ENCODE measurements at regions not wholly inside any gene's neighbourhood (a gene's known extent, or its start where the extent isn't known, plus 50 kb on each side); places are given as distances from the start of the nearest gene placed in this dataset.

- no peak for DNase-seq (ENCODE audit: low read depth in 3 of 3, low spot score in 2 of 3)
Measured at GRCh38 chr4:153131596-153131995, 72.6 kb upstream of the TRIM2 start.

- no peak for DNase-seq (ENCODE audit: low read depth in 3 of 3, low spot score in 2 of 3)
Measured at GRCh38 chr4:153137159-153137558, 67.1 kb upstream of the TRIM2 start.

GRCh38 chr4:153137677-153138630 is 66.3 kb upstream of the TRIM2 start:
- DNase-seq (ENCODE audit: low read depth in 3 of 3, low spot score in 2 of 3) = no peak

GRCh38 chr4:153138736-153139135 is 65.5 kb upstream of the TRIM2 start:
- DNase-seq (ENCODE audit: low read depth in 3 of 3, low spot score in 2 of 3) = no peak

- no peak for DNase-seq (ENCODE audit: low read depth in 3 of 3, low spot score in 2 of 3)
Measured at GRCh38 chr4:153140294-153140693, 63.9 kb upstream of the TRIM2 start.

GRCh38 chr4:153141238-153141637 is 63.0 kb upstream of the TRIM2 start:
- no peak for DNase-seq (ENCODE audit: low read depth in 3 of 3, low spot score in 2 of 3)

- peak; percentile 48 to 74 (median 62) for DNase-seq (ENCODE audit: low read depth in 3 of 3, low spot score in 2 of 3)
Measured at GRCh38 chr4:153142700-153143438, 61.4 kb upstream of the TRIM2 start.

GRCh38 chr4:153143527-153144348 is 60.5 kb upstream of the TRIM2 start:
- peak; percentile 33 to 40 (median 37) for DNase-seq (ENCODE audit: low read depth in 3 of 3, low spot score in 2 of 3)

- no peak for DNase-seq (ENCODE audit: low read depth in 3 of 3, low spot score in 2 of 3)
Measured at GRCh38 chr4:153146031-153146430, 58.2 kb upstream of the TRIM2 start.

GRCh38 chr4:153146961-153147360 is 57.3 kb upstream of the TRIM2 start:
- DNase-seq (ENCODE audit: low read depth in 3 of 3, low spot score in 2 of 3) = no peak

- DNase-seq (ENCODE audit: low read depth in 3 of 3, low spot score in 2 of 3) = no peak
Measured at GRCh38 chr4:153148791-153149190, 55.5 kb upstream of the TRIM2 start.

GRCh38 chr4:153151535-153152455 is 52.4 kb upstream of the TRIM2 start:
- peak; percentile 64 to 78 (median 64) for DNase-seq (ENCODE audit: low read depth in 3 of 3, low spot score in 2 of 3)

GRCh38 chr4:153152501-153153338 is 51.5 kb upstream of the TRIM2 start:
- peak; percentile 27 to 47 (median 45) for DNase-seq (ENCODE audit: low read depth in 3 of 3, low spot score in 2 of 3)

- DNase-seq (ENCODE audit: low read depth in 3 of 3, low spot score in 2 of 3) = peak; percentile 23 to 32 (median 25)
Measured at GRCh38 chr4:153153339-153153871, 50.8 kb upstream of the TRIM2 start.

- DNase-seq (ENCODE audit: low read depth in 3 of 3, low spot score in 2 of 3) = peak in 1 of 3 donors; percentile 27
Measured at GRCh38 chr4:153154007-153154975, 50.0 kb upstream of the TRIM2 start.

Measured in right renal cortex interstitium (tissue), 3 donors.